Stimulated activated CD8-positive, alpha-beta memory T cell treated with anti-CD3 and anti-CD28 coated beads, Interleukin-12 subunit alpha, Interleukin-12 subunit beta, amount 100 ng/mL, for 1 hour (primary cell): ENCODE measurements at regions not wholly inside any gene's neighbourhood (a gene's known extent, or its start where the extent isn't known, plus 50 kb on each side); places are given as distances from the start of the nearest gene placed in this dataset.

Experiments
- DNase-seq: peaks from one replicate; pipeline ENCODE4 v3.0.0-alpha.2; 2020; ENCODE audit warnings: low read depth

GRCh38 chr2:56615760-56616159, 432.0 kb downstream of the CCDC85A start:
- no peak for DNase-seq

GRCh38 chr2:56624181-56624580, 440.4 kb downstream of the CCDC85A start:
- no peak for DNase-seq

GRCh38 chr2:56626927-56627326, 443.1 kb downstream of the CCDC85A start:
- no peak for DNase-seq

DNA sequence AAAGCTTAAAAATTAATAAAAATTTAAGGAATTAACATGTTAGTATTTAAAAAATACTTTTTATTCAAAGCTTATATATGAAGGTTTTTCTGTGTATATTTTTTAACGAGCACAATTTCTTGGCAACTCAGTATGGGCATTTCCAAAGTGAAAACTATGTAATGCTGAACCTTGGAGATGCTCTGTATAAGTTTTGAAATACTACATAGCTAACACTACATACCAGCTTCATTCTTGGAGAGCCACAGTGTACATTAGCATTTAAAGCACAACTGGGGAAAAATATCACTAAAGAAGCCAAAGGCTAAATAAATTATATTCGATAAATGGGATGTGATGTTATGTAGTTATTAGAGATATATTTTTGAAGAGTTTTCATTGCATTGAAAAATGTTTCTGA, 446.5 kb downstream of the CCDC85A start:
- no peak for DNase-seq

DNA sequence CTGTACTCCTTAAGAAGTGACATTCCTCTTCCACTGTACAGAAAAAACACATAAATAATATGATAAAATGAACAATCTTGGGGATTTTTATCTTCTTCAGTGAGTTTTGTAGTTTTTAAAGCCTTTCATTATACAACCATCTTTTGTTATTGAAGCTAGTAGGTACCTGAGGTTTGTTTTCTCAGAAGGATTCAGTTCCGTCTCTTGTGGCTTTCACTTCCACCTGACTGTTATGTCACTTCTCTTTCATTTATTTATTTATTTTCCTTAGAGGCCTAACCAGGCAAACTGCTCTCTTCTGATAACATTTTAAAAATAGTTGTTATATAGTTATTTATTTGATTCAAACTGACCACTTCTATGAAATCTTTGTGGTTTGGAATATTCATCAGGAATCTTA, 464.2 kb downstream of the CCDC85A start:
- DNase-seq = no peak

GRCh38 chr2:56648802-56649201, 465.0 kb downstream of the CCDC85A start:
- no peak for DNase-seq

DNA sequence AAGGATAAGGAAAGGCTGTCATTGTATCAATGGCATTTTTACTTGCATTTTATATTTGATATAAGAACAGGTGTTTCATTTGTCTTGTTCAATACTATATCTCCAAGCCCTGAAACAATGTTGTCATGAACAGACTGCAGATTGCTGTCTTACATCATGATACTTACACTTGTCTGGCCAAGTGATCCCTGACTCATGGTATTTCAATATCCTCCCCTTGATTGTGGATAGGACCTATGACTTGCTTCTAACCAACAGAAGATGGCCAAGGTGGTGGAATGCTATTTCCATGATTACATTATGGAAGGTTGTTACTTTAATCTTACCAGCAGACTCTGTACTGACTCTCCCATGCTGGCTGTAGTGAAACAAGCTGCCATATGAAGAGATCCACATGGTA, 471.1 kb downstream of the CCDC85A start:
- no peak for DNase-seq

DNA sequence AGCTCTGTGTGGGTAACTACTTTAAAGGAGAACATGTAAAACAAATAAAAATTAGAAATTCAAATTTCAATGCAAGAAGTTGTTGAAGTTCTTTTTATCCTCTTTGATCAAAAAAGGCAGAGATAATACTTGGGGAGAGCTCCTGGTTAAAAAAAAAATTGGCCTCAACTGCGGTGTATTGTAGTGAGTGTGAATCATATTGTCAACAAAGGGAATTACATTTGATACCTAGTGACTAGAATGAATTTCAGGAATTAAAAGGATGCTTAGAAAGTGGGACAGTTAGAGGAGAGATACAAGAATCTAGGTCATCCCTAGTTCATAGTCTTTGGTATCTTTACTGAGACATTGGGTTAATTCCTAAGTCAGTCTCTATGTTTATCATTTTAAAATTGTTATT, 473.0 kb downstream of the CCDC85A start:
- DNase-seq = no peak

GRCh38 chr2:56666777-56667176, 483.0 kb downstream of the CCDC85A start:
- DNase-seq = no peak

- DNase-seq = no peak
These were observed 488.3 kb downstream of the CCDC85A start for GRCh38 chr2:56671973-56672569.

DNA sequence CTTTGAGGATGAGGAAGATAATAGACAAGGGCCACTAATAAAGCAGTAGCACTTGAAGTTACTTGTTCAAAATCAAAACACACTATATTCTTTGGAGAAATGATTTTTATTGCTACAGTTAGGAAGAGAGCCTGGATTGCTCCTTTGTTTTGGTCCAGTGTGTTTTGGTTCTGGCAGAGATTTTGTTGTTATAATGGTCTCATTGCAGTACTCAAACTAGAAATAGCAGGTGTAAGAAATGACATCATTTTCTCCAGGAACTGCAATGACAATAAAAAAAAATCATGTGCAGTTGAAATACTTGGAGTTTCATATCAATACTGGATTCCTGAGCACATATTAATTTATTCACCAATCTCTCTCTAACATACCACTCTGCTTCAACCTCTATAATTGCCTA, 490.3 kb downstream of the CCDC85A start:
- no peak for DNase-seq

DNA sequence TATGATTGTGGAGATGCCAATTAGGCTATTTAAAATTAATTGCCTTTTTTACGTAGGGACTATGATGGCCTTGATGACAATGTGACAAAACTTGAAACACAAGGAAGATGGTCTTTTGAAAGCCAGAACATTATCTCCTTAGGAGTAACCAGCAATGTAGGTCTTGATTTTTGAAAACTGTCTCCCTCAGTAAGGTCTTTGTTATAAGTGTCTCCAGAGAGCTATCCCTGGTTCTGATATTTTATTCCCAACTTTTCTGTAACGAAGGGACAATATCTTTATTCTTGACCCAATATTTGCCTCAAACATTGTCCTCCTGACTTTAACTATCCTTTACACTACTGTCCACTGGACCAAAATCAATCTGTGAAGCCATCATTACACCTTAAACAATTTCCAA, 493.2 kb downstream of the CCDC85A start:
- no peak for DNase-seq

DNA sequence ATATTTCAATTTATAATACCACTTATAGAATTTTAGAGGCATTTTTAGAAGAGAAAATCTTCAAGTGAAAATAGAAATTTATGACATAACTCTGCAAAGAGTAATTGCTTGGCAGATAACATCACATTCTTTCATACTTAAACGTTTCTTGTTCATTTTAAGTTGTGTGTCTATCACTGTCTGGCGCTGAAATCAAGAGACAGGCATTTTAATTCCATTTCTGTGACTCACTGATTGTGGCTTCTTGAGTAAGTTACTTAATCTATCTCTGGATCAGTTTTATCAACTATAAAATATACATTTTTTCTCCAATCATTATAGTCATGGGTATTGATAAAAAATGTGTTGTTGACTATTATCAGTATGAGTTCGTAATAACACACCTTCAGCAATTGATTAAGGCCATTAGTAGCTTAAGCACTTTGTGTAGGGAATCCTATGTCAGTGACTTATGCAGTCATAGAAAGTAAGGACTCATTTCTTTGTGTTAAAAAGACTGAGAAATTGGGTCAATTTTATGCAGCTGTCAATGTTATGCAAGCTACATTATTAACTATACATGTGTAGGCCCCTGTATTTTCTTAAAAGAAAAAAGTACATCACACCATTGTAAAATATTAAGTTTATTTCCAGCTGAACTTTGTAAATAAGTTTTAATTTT, 497.3 kb downstream of the CCDC85A start:
- no peak for DNase-seq

DNA sequence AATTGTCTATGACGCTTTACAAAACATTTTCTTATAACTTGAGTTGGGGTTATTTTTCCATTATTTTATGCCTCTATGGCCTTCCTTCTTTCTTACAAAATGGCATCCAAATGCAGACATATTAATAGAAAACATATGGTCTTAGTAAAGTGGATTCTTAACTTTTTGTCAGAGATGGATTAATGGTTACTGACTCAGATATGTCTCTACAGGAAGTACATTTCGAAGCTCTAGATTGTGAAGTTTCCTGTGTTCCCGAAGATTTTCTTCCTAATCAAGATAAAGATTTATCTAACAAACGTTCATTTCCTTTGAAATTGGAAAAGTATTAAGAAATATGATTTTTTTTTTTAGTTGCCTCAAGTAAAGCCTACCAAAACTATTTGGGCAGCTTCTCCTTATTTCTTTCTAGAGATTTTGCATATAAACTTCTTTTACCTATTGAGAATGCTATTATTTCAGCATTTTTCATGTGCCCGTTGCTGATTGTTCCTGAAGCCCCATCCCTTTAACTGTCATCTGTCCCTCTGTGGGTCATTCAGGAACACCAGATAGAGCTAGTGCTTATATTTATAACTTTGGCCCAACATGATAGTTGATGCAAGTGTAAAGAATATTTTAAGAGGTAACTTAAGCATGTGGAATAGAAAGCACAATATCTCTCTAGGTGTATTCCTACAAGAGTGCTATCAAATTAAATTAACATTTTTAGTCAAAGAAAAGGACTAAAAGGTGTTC, 498.0 kb downstream of the CCDC85A start:
- no peak for DNase-seq

- no peak for DNase-seq
These were observed 498.6 kb downstream of the CCDC85A start for GRCh38 chr2:56682397-56682760.

DNA sequence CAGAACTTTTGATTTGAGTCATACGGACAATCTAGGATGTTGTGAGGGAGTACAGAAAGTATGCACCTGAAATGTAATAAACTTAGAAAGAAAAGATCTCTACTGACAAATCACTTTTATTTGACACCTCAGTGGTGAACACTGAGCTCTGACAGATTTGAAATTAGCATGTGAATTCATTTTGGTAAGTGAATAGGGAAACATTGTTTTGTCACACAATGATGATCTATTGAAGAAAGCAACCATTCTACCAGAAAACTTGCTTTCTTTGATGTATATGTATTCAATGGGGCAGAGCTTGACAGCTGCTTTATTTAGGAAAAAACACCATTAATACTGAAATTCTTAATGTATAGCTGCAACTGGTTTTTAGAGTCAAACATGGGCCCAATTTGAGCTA, 500.5 kb downstream of the CCDC85A start:
- no peak for DNase-seq

- DNase-seq = no peak
These were observed 501.4 kb downstream of the CCDC85A start for GRCh38 chr2:56685205-56685604.

DNA sequence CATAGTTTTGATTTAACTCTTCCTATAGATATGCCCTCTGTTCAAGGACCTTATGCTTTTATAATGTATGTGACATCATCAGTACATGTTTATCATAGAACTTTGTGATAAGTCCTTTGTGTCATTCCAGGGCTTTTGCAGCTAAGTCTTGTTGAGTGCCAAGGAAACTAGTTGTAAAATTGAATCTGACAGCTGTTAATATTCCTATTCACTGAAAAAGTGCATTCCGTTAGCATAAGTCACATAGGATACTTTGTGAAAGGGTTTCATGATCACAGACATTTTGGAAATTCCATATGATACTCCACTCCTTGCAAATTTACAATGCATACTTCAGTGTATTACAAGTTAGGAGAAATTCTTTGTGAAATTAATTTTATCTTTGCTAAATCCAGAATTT, 503.4 kb downstream of the CCDC85A start:
- DNase-seq = no peak

DNA sequence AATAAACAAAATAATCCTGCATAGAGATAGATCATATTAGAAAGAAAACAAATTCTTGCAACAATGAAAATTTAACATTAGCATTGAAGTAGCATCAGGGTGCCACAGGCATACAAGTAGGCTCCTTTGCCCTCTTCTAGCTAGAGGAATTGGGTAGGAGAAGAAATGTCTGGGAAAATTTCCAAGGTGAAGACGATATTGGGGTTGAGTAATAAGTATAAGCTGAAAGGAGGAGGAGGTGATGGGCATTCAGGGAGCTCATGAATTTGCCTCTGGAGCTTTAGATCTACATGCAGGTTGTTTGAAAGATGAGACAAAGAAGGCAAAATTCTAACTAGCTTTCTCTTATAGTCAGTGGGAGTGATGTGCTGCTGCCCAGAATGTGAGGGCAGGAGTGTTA, 504.9 kb downstream of the CCDC85A start:
- DNase-seq = no peak

- DNase-seq = no peak
These were observed 509.7 kb downstream of the CCDC85A start for GRCh38 chr2:56693501-56693900.

GRCh38 chr2:56703001-56703400, 519.2 kb downstream of the CCDC85A start:
- DNase-seq = no peak

DNA sequence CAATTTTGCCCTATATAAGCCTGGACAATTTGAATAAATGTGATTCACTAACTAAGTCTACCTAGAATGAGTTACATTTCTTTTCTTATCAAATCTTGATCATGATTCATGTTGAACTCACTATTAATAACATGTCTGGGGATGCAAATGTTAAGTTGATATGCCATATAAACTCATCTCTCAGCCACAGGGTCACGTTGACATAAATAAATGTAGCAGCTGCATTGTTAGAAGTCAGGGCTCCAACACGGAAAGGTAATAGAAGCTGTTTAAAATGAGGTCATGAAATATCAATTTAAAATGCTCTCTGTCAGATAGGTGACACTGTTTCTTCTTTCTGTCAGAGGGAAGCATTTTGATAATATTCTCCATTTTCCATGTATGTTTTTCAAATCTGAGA, 521.9 kb downstream of the CCDC85A start:
- no peak for DNase-seq

- DNase-seq = no peak
These were observed 523.4 kb downstream of the CCDC85A start for GRCh38 chr2:56707218-56707617.

DNA sequence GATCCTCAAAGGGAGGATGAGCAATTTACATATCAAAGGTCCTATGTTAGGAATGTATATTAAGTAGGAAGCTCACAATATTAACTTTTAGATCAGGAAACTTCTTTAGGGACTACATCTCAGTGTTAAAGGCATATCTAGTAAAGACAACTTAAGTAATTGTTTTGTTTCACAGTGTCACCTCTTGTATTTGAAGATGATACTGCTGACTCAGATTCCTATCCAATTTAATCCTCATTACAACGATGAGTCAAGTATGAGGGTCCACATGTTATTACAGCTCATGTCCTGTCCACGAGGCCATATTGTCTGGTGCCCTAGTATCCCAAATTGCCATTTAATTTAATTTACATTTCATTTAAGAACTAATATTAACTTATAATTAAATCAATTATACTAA, 523.9 kb downstream of the CCDC85A start:
- no peak for DNase-seq
